Fibroblast of gingiva (primary cell): ENCODE measurements at regions not wholly inside any gene's neighbourhood (a gene's known extent, or its start where the extent isn't known, plus 50 kb on each side); places are given as distances from the start of the nearest gene placed in this dataset.
"Not testable (repeated sequence)": the region's sequence is repeated elsewhere in the genome, so short reads cannot be mapped to it uniquely, and the experiment has no call there.

Experiments
- DNase-seq: peaks from one replicate; pipeline ENCODE4 v3.0.0-alpha.2; 2011; ENCODE audit warnings: low read depth

GRCh38 chr18:15061289-15061896 is 313.4 kb downstream of the ANKRD30B start:
- DNase-seq: not testable (repeated sequence)

- not testable (repeated sequence) for DNase-seq
These were observed 318.5 kb downstream of the ANKRD30B start for GRCh38 chr18:15066434-15066833.

GRCh38 chr18:15071311-15071710 is 323.3 kb downstream of the ANKRD30B start:
- not testable (repeated sequence) for DNase-seq
